NCI-H1930 (cell line): ENCODE measurements at regions not wholly inside any gene's neighbourhood (a gene's known extent, or its start where the extent isn't known, plus 50 kb on each side); places are given as distances from the start of the nearest gene placed in this dataset.

Experiments
- DNase-seq, 2 experiments: peaks; one replicate each; lab custom pipeline; 2025; lab: John Stamatoyannopoulos, UW

DNA sequence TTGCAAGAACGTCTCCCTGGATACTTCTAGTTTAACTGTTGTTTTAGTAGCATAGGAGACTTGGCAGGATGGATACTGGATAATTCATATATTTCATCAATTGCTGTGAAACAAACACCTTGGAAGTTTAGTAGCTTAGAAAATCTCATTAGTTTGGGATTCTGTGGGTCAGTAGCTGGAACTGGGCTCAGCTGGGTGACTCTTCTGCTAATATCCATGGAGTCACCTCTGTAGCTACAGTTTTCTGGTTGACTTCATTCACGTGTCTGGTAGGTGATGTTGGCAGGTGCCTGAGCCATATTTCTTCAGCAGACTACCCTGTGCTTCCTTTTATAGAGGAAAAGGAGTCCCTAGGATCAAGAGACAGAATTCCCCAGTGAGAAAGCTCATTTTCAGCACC, 208.9 kb upstream of the PFKP start:
- no peak for DNase-seq

- no peak for DNase-seq
These were observed 210.8 kb upstream of the PFKP start for GRCh38 chr10:2856598-2856997.

- DNase-seq: no peak
These were observed 214.6 kb upstream of the PFKP start for GRCh38 chr10:2852574-2853323.

DNA sequence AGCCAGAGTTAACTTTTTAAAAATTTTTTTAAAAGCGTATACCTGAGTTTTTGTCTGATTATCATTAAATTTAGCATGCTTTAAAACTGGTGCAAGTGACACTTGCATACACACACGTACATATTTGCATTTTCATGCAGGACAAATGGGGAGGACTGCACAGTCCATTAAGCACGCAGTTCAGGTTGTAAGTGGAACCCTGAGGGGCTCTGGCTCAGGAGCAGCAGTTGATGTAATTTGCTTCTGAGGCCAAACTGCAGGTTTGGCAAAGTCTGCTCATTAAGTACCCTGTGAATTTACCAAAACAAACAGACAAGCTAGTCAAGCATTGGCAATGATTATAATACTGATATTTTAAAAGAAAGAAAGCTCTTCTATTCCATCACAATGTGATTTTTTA, 215.8 kb upstream of the PFKP start:
- no peak for DNase-seq

- no peak for DNase-seq
These were observed 217.1 kb upstream of the PFKP start for GRCh38 chr10:2850202-2850601.

GRCh38 chr10:2844925-2845324, 222.4 kb upstream of the PFKP start:
- DNase-seq: no peak

DNA sequence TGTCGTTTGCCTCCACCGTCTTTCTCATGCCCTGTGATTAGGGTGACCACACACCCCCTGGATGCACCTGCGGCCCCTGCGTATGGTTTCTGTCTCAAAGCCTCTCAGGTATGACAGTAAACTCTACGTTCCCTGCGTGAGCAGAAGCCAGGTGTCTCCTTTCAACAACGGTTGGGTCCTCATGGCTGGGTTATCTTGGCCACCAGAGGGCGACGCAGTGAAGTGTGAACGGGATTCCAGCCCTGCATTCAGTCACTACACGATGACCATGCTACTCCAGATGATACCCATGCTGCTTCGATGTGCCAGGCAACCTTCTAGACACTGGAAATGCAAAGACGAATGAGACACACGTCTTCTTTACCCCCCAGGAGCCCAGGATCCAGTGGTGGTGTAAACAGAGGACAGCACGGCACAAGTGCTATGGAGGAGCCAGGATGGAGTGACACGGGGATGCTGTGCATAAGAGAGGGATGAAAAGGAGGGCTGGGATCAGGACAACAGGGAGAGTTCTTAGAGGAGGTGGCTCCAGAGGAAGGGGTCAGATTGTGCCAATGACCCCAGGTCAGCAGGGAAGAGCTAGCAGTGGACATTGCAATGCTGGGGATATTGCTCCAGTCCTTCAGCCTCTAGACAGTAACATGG, 228.1 kb upstream of the PFKP start:
- no peak for DNase-seq

DNA sequence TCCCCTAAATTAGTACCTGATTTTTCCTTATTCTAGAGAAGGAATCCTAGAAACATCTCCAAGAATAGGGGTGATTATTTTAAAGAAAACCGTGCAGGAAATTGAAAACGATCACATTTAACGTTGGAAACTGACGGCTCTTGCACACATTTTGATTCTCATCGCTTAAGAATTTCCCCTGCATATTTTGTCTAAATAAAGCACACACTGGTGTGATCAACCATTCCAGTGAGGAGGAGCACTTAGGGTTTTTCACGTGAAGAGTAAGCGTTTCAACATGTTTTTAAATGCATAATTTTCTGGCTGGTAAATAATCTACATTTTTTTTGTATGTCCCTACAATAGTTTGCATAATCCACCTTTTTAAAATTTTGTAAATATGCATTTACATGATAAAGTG, 229.7 kb upstream of the PFKP start:
- DNase-seq: no peak

DNA sequence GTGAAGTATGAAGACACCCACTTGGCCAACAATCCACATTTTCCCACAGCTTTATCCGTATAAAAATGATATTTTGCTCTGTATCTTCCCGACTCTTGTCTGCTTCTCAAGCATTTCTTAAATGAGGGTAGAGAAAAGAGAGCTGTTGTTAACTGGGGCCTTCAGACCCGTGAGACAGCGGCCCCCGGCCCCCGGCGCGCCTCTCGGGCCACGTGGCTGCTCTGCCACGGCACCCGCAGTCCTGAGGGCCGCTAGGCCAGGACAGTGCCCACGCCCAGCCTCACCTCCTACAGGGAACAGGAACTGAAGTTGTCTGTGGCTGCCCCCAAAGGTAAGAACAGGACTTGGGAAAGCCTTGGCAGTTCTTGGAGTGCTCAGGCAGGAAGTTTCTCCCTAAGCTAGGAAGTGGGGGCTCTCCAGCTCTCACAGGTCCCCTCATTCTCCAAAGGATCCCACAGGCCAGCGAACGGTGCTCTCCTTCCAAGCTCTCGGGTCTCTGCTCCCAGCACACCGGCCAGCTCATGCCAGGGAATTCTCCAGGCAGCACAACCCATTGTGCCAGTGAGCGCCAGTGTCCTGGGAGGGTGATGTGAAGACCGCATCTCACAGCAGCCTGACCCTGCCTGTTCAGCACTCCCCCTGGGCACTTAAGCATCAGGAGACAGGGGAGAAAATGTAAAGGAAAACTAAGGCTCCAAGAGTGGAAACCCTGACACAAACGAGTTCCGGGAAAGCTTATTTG, 230.3 kb upstream of the PFKP start:
- no peak for DNase-seq

- DNase-seq: no peak
These were observed 233.1 kb upstream of the PFKP start for GRCh38 chr10:2834214-2834613.

GRCh38 chr10:2831509-2831908, 235.8 kb upstream of the PFKP start:
- no peak for DNase-seq

DNA sequence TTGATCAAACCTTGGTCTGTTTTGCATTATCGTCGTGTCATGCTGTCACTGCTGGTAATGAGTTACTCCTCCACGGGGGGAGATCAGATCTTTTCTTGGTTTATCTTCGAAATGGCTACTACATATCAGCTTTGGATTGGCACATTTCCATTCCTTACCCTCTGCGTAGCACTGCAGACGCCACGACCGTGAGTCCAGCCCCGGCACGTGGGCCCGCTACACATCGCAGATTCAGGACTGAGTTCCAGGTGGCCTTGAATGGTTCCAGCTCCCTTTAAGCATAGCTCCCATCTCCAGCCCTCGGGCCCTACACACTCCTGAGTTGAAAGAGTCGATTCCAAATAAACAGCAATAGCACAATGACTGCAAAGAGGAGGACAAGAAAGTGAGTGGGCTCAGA, 238.6 kb upstream of the PFKP start:
- no peak for DNase-seq

GRCh38 chr10:2826675-2827074, 240.7 kb upstream of the PFKP start:
- no peak for DNase-seq

DNA sequence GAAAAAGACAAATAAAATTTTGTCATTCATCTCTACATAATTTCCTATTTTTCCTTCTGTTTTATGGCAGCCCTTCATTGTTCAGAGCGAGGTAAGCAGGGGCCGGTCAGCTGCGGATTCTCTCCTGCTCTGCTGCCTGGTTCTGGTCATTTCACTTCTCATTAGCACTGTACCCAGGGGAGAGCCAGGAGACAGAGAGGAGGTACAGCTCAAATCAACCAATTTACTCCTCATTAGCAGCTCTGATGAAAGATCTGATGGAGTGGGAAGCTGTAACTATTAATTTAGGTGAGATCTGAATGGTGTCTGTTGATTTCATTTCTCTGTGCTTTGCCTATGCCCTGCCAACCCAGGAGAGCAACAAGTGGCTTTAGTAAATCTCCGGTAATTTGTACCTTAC, 241.5 kb upstream of the PFKP start:
- no peak for DNase-seq

GRCh38 chr10:2817940-2818636, 249.3 kb upstream of the PFKP start:
- no peak for DNase-seq

DNA sequence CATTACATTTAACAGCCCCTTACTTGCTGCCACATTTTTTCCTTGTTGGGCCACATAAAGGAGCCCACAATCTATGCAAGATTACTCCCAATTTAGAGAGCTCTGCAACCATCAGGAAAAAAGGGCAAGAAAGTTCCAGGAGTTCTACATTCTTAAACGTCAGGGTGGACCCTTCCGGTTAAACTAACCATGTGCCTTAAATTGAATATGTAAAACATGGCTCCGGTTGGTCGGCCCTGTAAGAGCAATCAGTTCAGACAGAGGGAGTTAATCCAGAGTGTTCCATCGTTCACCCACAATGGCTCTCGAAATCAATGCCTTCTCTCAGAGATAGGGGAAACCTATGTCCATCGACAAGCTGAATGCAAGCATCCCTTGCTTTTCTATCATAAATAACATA, 253.7 kb upstream of the PFKP start:
- DNase-seq: no peak

DNA sequence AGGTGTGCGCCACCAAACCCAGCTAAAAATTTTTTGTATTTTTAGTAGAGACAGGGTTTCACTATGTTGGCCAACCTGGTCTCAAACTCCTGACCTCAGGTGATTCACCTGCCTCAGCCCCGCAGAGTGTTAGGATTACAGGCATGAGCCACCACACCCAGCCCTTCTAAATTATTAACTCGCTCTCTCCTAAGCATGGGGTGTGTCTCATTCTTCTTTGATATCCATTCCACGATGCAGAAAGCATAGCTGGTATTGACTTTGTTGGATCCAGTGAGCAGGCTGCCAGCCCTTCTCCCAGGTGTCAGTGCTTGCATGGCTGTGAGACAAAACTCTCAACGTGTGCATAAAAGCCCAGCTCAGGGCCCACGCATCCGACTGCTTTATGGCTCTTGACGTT, 254.1 kb upstream of the PFKP start:
- DNase-seq: no peak

- DNase-seq: no peak
These were observed 254.7 kb upstream of the PFKP start for GRCh38 chr10:2812631-2813030.

DNA sequence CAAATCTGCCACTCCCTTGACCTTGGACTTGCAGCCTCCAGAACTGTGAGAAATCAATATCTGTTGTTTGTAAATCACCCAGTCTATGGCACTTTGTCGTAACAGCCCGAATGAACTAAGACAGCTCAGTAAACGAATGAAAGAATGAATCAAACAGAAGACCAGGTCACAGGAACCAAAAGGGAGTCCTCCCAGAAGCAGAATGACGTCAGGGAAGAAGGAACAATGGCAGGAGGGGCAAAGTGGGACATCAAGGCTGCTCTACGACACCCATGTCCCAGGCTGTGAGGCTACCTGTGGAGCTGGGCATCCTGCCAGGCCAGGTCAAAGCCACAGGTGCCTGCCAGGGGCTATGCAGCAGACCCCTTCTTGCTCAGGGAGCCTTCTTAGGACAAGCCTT, 267.2 kb upstream of the PFKP start:
- no peak for DNase-seq

- no peak for DNase-seq
These were observed 268.9 kb upstream of the PFKP start for GRCh38 chr10:2798336-2799022.

GRCh38 chr10:2791774-2792443, 275.4 kb upstream of the PFKP start:
- no peak for DNase-seq
